Endothelial cell of umbilical vein (primary cell): ENCODE measurements at regions not wholly inside any gene's neighbourhood (a gene's known extent, or its start where the extent isn't known, plus 50 kb on each side); places are given as distances from the start of the nearest gene placed in this dataset.

Source experiments
- BruUV-seq: library from RNA; stranded (reverse); fragments of 400-500 nt; replicated peaks from 2 replicates; lab custom pipeline; 2021; lab: Mats Ljungman, UMichigan
- CTCF ChIA-PET: fragments of 300-600, 350-600 bp; sonication (Branson Sonifier 250); formaldehyde crosslinking; loops from one replicate; lab custom pipeline; 2021; ENCODE audit warnings: antibody characterized with exemption, inconsistent platforms; lab: Charles Lee
- POLR2A ChIA-PET: fragments of 300-600, 350-600 bp; sonication (Branson Sonifier 250); formaldehyde crosslinking; loops from one replicate; lab custom pipeline; 2021; ENCODE audit warnings: antibody characterized with exemption, inconsistent platforms; lab: Charles Lee
- DNase-seq: peaks from one replicate; pipeline ENCODE4 v3.0.0-alpha.2; 2011; ENCODE audit warnings: low read depth, low spot score
- FAIRE-seq: peaks from 2 replicates; lab custom pipeline; 2011; peaks lifted over from hg19 to GRCh38; lab: Jason Lieb, UNC
- H2AFZ ChIP-seq: 2 replicates; pipeline ENCODE4 v1.6.0; 2012; ENCODE audit warnings: low read depth, low read length, control low read depth, inconsistent platforms
- H3K27ac ChIP-seq: 2 replicates; pipeline ENCODE4 v1.5.1; 2011; ENCODE audit warnings: low read depth, mild to moderate bottlenecking, control low read depth, low read length, moderate library complexity; ENCODE audit not compliant: insufficient read depth
- H3K27me3 ChIP-seq, 2 experiments: 2 replicates each; pipeline versions ENCODE4 v1.6.0 to v1.6.1; 2011; ENCODE audit warnings: low read length in 2 of 2, mixed read lengths in 1 of 2; ENCODE audit not compliant: control insufficient read depth in 2 of 2, insufficient read depth in 2 of 2
- H3K36me3 ChIP-seq, 2 experiments: 2 replicates in 1 of 2; 3 replicates in 1 of 2; pipeline ENCODE4 v1.5.1; 2011; ENCODE audit warnings: low read length in 2 of 2, mild to moderate bottlenecking in 1 of 2, moderate library complexity in 1 of 2; ENCODE audit not compliant: control insufficient read depth in 2 of 2, insufficient read depth in 2 of 2; ENCODE audit errors: extremely low read depth in 1 of 2
- H3K4me1 ChIP-seq: 3 replicates; pipeline ENCODE4 v1.5.1; 2011; ENCODE audit warnings: mild to moderate bottlenecking, low read length; ENCODE audit not compliant: control insufficient read depth, insufficient read depth; ENCODE audit errors: extremely low read depth
- H3K4me2 ChIP-seq: 2 replicates; pipeline ENCODE4 v1.6.1; 2011; ENCODE audit warnings: low read length, control low read depth, mixed read lengths; ENCODE audit not compliant: insufficient read depth
- H3K4me3 ChIP-seq, 3 experiments: fragments of 200-600 bp in 1 of 3; sonication (generic), shearing (Covaris generic) in 1 of 3; replicated peaks in 1 of 3; 2 replicates each; pipeline ENCODE4 v1.5.1; 2011 to 2016; ENCODE audit warnings: control low read depth in 3 of 3, low read length in 3 of 3, mild to moderate bottlenecking in 2 of 3, inconsistent platforms in 1 of 3, low read depth in 1 of 3, moderate library complexity in 1 of 3; ENCODE audit not compliant: insufficient read depth in 1 of 3
- H3K79me2 ChIP-seq: 2 replicates; pipeline ENCODE4 v1.6.0; 2012; ENCODE audit warnings: low read length, inconsistent platforms; ENCODE audit not compliant: control insufficient read depth, insufficient read depth
- H3K9ac ChIP-seq: replicated peaks from 2 replicates; pipeline ENCODE3; 2011; ENCODE audit warnings: low read length, control low read depth; ENCODE audit not compliant: insufficient read depth; ENCODE audit errors: extremely low read depth
- H3K9me1 ChIP-seq: replicated peaks from 3 replicates; pipeline ENCODE4 v1.6.0; 2011; ENCODE audit warnings: mild to moderate bottlenecking, low read length; ENCODE audit not compliant: control insufficient read depth, insufficient read depth; ENCODE audit errors: extremely low read depth
- H3K9me3 ChIP-seq: replicated peaks from 2 replicates; pipeline ENCODE4 v1.5.1; 2012; ENCODE audit warnings: low read length, inconsistent platforms; ENCODE audit not compliant: control insufficient read depth, insufficient read depth
- H4K20me1 ChIP-seq: replicated peaks from 2 replicates; pipeline ENCODE3; 2011; ENCODE audit warnings: mild to moderate bottlenecking, low read length; ENCODE audit not compliant: control insufficient read depth, insufficient read depth; ENCODE audit errors: extremely low read depth
- EZH2 ChIP-seq: IDR thresholded peaks from 2 replicates; pipeline ENCODE4 v1.6.1; 2012; ENCODE audit warnings: borderline replicate concordance, low read depth, mild to moderate bottlenecking, moderate library complexity, low read length, inconsistent platforms; ENCODE audit not compliant: severe bottlenecking
- FOS ChIP-seq: IDR thresholded peaks from 2 replicates; pipeline ENCODE4 v1.6.1; 2011; ENCODE audit warnings: mild to moderate bottlenecking, low read length, moderate library complexity, borderline replicate concordance; ENCODE audit not compliant: insufficient read depth
- GATA2 ChIP-seq: IDR thresholded peaks from 2 replicates; pipeline ENCODE4 v1.7.0; 2011; ENCODE audit warnings: low read depth, mild to moderate bottlenecking, moderate library complexity, mixed read lengths, low read length; ENCODE audit not compliant: insufficient read length, insufficient read depth
- JUN ChIP-seq: IDR thresholded peaks from 2 replicates; pipeline ENCODE4 v1.6.1; 2011; ENCODE audit warnings: borderline replicate concordance, low read depth; ENCODE audit not compliant: insufficient read length, insufficient read depth
- MYC ChIP-seq: IDR thresholded peaks from one replicate; pipeline ENCODE4 v1.6.1; 2011; ENCODE audit warnings: mild to moderate bottlenecking, low read depth, low read length
- POLR2A ChIP-seq: IDR thresholded peaks from 2 replicates; pipeline ENCODE4 v1.6.1; 2012; ENCODE audit warnings: low read depth, mild to moderate bottlenecking, control low read depth, low read length
- POLR2AphosphoS5 ChIP-seq: IDR thresholded peaks from 2 replicates; pipeline ENCODE4 v1.6.1; 2012; ENCODE audit warnings: low read depth, mild to moderate bottlenecking, control low read depth, low read length, moderate library complexity; ENCODE audit not compliant: insufficient read depth
- dilution Hi-C: fragments of 300-500 bp; cut with MboI; formaldehyde crosslinking; loops from one replicate; pipeline ENCODE4 v1.15.0; 2019; ENCODE audit warnings: low sequenced_read_pairs; ENCODE audit not compliant: extremely low pct_ligation_motif_present
- intact Hi-C: fragments of 100-400 bp; cut with micrococcal nuclease; formaldehyde crosslinking; loops from one replicate; pipeline ENCODE4 v1.10.0; 2022
- TF ChIP-seq, protein P1 (sequence below), 2 donors: IDR thresholded peaks; 1 replicate in 1 of 2; 2 replicates in 1 of 2; pipeline ENCODE4 v1.5.1; 2011; ENCODE audit warnings: low read length in 2 of 2, mild to moderate bottlenecking in 2 of 2, moderate library complexity in 2 of 2, control low read depth in 1 of 2, inconsistent platforms in 1 of 2, low read depth in 1 of 2; ENCODE audit not compliant: insufficient read depth in 1 of 2; ENCODE audit errors: extremely low read depth in 1 of 2
- TF ChIP-seq, protein P2 (sequence below): IDR thresholded peaks from 2 replicates; pipeline ENCODE4 v1.6.1; 2011; ENCODE audit not compliant: insufficient read depth, insufficient read length

DNA sequence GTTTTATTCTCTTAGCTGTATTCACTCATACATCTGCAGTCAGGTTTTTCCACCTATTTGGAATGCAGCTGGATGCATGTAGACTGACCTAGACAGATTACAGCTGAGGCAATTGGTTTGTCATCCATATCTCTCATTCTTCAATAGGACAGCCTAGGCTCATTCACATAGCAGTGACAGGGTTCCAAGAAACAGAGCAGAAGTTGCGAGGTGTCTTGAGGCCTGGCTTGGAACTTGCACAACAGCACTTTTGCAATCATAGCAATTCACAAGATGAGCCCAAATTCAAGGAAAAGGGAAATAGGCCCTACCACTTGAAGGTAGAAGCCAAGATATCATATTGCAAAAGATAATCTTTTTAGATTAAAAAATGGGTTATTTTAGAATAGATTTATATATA lies 508.9 kb upstream of the JAG1 start:
- no peak overlapping the region for H2AFZ ChIP-seq
- CTCF ChIA-PET, result no interaction called here

More for the DNA sequence above, 508.9 kb upstream of the JAG1 start:
- H3K4me3 ChIP-seq, result no peak overlapping the region
- no peaks in the 10 kb centered on the region for H3K79me2 ChIP-seq
- BruUV-seq, result no TSS peak
- peaks cover 27% of the 10 kb centered on the region for H3K4me1 ChIP-seq
- DNase-seq (no peak), FAIRE-seq (no peak)
- H4K20me1 ChIP-seq, result no peaks in the 10 kb centered on the region
- intact Hi-C loops (no loop called here), dilution Hi-C loops (no loop called here)
- no peak for TF ChIP-seq JUN
- TF ChIP-seq, protein P1, sequence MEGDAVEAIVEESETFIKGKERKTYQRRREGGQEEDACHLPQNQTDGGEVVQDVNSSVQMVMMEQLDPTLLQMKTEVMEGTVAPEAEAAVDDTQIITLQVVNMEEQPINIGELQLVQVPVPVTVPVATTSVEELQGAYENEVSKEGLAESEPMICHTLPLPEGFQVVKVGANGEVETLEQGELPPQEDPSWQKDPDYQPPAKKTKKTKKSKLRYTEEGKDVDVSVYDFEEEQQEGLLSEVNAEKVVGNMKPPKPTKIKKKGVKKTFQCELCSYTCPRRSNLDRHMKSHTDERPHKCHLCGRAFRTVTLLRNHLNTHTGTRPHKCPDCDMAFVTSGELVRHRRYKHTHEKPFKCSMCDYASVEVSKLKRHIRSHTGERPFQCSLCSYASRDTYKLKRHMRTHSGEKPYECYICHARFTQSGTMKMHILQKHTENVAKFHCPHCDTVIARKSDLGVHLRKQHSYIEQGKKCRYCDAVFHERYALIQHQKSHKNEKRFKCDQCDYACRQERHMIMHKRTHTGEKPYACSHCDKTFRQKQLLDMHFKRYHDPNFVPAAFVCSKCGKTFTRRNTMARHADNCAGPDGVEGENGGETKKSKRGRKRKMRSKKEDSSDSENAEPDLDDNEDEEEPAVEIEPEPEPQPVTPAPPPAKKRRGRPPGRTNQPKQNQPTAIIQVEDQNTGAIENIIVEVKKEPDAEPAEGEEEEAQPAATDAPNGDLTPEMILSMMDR (IDR thresholded peaks at IDR 0.05; ENCODE audit: extremely low read depth in 1 of 2, insufficient read depth in 1 of 2, low read depth in 1 of 2, low read length in 2 of 2), result no peak
- no peak for TF ChIP-seq POLR2A
- TF ChIP-seq GATA2, result no peak
- no peak for TF ChIP-seq EZH2
- TF ChIP-seq, protein P2, sequence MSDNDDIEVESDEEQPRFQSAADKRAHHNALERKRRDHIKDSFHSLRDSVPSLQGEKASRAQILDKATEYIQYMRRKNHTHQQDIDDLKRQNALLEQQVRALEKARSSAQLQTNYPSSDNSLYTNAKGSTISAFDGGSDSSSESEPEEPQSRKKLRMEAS, result no peak
- no peak for TF ChIP-seq MYC
- TF ChIP-seq POLR2AphosphoS5, result no peak
- no peak for TF ChIP-seq FOS
- no peaks in the 10 kb centered on the region for H3K9me1 ChIP-seq
- no peak overlapping the region for H3K27ac ChIP-seq
- H3K9ac ChIP-seq, result no peak overlapping the region
- POLR2A ChIA-PET, result no interaction called here
- H3K36me3 ChIP-seq, result no peaks in the 10 kb centered on the region
- H3K27me3 ChIP-seq, result no peaks in the 10 kb centered on the region
- no peak overlapping the region for H3K4me2 ChIP-seq
- no peaks in the 10 kb centered on the region for H3K9me3 ChIP-seq
